Mesenchymal stem cell (in vitro differentiated cells and primary cell): ENCODE measurements at regions not wholly inside any gene's neighbourhood (a gene's known extent, or its start where the extent isn't known, plus 50 kb on each side); places are given as distances from the start of the nearest gene placed in this dataset.

Experiments
- DNase-seq: peaks from one replicate; pipeline ENCODE4 v3.0.0-alpha.2; 2013
- H2AFZ ChIP-seq: one replicate; pipeline ENCODE4 v1.6.1; 2013; ENCODE audit warnings: low read depth, mild to moderate bottlenecking, control low read depth, inconsistent platforms, low read length, moderate library complexity
- H2AK5ac ChIP-seq: 2 replicates; pipeline ENCODE4 v1.6.1; 2013; ENCODE audit warnings: low read length, moderate library complexity, mild to moderate bottlenecking, inconsistent platforms; ENCODE audit not compliant: severe bottlenecking
- H2BK120ac ChIP-seq: one replicate; pipeline ENCODE4 v1.6.1; 2013; ENCODE audit warnings: low read depth, mild to moderate bottlenecking, inconsistent platforms, low read length, moderate library complexity
- H2BK12ac ChIP-seq, 2 experiments: one replicate each; pipeline ENCODE4 v1.6.1; 2013; ENCODE audit warnings: inconsistent platforms in 2 of 2, low read length in 2 of 2, mild to moderate bottlenecking in 2 of 2, moderate library complexity in 2 of 2, control low read depth in 1 of 2
- H2BK15ac ChIP-seq: one replicate; pipeline ENCODE4 v1.6.1; 2013; ENCODE audit warnings: mild to moderate bottlenecking, low read depth, inconsistent platforms; ENCODE audit not compliant: poor library complexity, severe bottlenecking
- H2BK5ac ChIP-seq: 2 replicates; pipeline ENCODE4 v1.6.1; 2013; ENCODE audit warnings: low read depth, mild to moderate bottlenecking, low read length, control low read depth, inconsistent platforms; ENCODE audit not compliant: poor library complexity, severe bottlenecking
- H3K14ac ChIP-seq, 2 experiments: one replicate each; pipeline ENCODE4 v1.6.1; 2013; ENCODE audit warnings: inconsistent platforms in 2 of 2, low read length in 2 of 2, control low read depth in 1 of 2, mild to moderate bottlenecking in 1 of 2, moderate library complexity in 1 of 2
- H3K18ac ChIP-seq, 2 experiments: one replicate each; pipeline ENCODE4 v1.6.1; 2013; ENCODE audit warnings: inconsistent platforms in 2 of 2, low read length in 2 of 2, control low read depth in 1 of 2, low read depth in 1 of 2, mild to moderate bottlenecking in 1 of 2
- H3K23ac ChIP-seq, 2 experiments: one replicate each; pipeline ENCODE4 v1.6.1; 2013; ENCODE audit warnings: inconsistent platforms in 2 of 2, low read length in 2 of 2, mild to moderate bottlenecking in 2 of 2, moderate library complexity in 2 of 2, control low read depth in 1 of 2
- H3K27ac ChIP-seq: 2 replicates; pipeline ENCODE4 v1.5.1; 2013; ENCODE audit warnings: mild to moderate bottlenecking, moderate library complexity, low read length, control low read depth, inconsistent platforms; ENCODE audit not compliant: poor library complexity, severe bottlenecking
- H3K27me3 ChIP-seq, 2 experiments: 2 replicates each; pipeline versions ENCODE4 v1.6.1 to v1.7.0; 2013; ENCODE audit warnings: low read length in 2 of 2, mild to moderate bottlenecking in 2 of 2, moderate library complexity in 2 of 2, control low read depth in 1 of 2, inconsistent platforms in 1 of 2; ENCODE audit not compliant: control insufficient read depth in 1 of 2, insufficient read depth in 1 of 2
- H3K36me3 ChIP-seq, 2 experiments: 2 replicates each; pipeline versions ENCODE4 v1.6.1 to v1.7.0; 2013; ENCODE audit warnings: low read length in 2 of 2, control low read depth in 1 of 2, inconsistent platforms in 1 of 2, low read depth in 1 of 2, mild to moderate bottlenecking in 1 of 2; ENCODE audit not compliant: insufficient read depth in 2 of 2, control insufficient read depth in 1 of 2
- H3K4ac ChIP-seq, 2 experiments: one replicate each; pipeline ENCODE4 v1.6.1; 2013; ENCODE audit warnings: inconsistent platforms in 2 of 2, low read length in 2 of 2, mild to moderate bottlenecking in 2 of 2, moderate library complexity in 2 of 2, control low read depth in 1 of 2, low read depth in 1 of 2
- H3K4me1 ChIP-seq: 2 replicates; pipeline ENCODE4 v1.6.1; 2013; ENCODE audit warnings: low read depth, low read length, control low read depth; ENCODE audit not compliant: control insufficient read depth, insufficient read depth
- H3K4me2 ChIP-seq: 2 replicates; pipeline ENCODE4 v1.6.1; 2013; ENCODE audit warnings: low read length, mild to moderate bottlenecking, inconsistent platforms; ENCODE audit not compliant: poor library complexity, severe bottlenecking
- H3K4me3 ChIP-seq, 2 experiments: 2 replicates each; pipeline versions ENCODE4 v1.5.1 to v1.7.0; 2013; ENCODE audit warnings: low read length in 2 of 2, mild to moderate bottlenecking in 2 of 2, control low read depth in 1 of 2, low read depth in 1 of 2; ENCODE audit not compliant: insufficient read depth in 1 of 2
- H3K79me1 ChIP-seq: replicated peaks from 2 replicates; pipeline ENCODE4 v1.6.1; 2013; ENCODE audit warnings: mild to moderate bottlenecking, control low read depth, low read length, inconsistent platforms; ENCODE audit not compliant: poor library complexity, severe bottlenecking
- H3K9ac ChIP-seq: 2 replicates; pipeline ENCODE4 v1.7.0; 2013; ENCODE audit warnings: mild to moderate bottlenecking, low read length, moderate library complexity
- H3K9me3 ChIP-seq: 2 replicates; pipeline ENCODE4 v1.7.0; 2013; ENCODE audit warnings: mild to moderate bottlenecking, low read length; ENCODE audit not compliant: control insufficient read depth
- H4K8ac ChIP-seq: one replicate; pipeline ENCODE4 v1.6.1; 2013; ENCODE audit warnings: inconsistent platforms, mild to moderate bottlenecking, low read length, moderate library complexity
- H4K91ac ChIP-seq: one replicate; pipeline ENCODE4 v1.6.1; 2013; ENCODE audit warnings: mild to moderate bottlenecking, low read length, inconsistent platforms
- WGBS: methylation state at CpG from one replicate; pipeline ENCODE4 v1.1.7; 2013; ENCODE audit warnings: mixed read lengths; 5-methylcytosine and 5-hydroxymethylcytosine counted together

- no peak overlapping the region for H3K18ac ChIP-seq
- no peak overlapping the region for H3K4me2 ChIP-seq
- H3K27me3 ChIP-seq = no peaks in the 10 kb centered on the region
- H2AFZ ChIP-seq = no peak overlapping the region
- no peak overlapping the region for H4K8ac ChIP-seq
- no peak overlapping the region for H3K23ac ChIP-seq
- H2BK15ac ChIP-seq = no peak overlapping the region
- H4K91ac ChIP-seq = no peak overlapping the region
- no peak overlapping the region for H3K27ac ChIP-seq
- H3K14ac ChIP-seq = no peak overlapping the region
- WGBS = 65% methylated on average over 2 of the region's 2 CpGs
- H2AK5ac ChIP-seq = no peak overlapping the region
- H2BK5ac ChIP-seq = no peak overlapping the region
- DNase-seq = no peak
- no peak overlapping the region for H2BK120ac ChIP-seq
- no peaks in the 10 kb centered on the region for H3K36me3 ChIP-seq
- H3K9me3 ChIP-seq = no peaks in the 10 kb centered on the region
- H3K4me1 ChIP-seq = no peaks in the 10 kb centered on the region
- no peak overlapping the region for H2BK12ac ChIP-seq
- H3K4ac ChIP-seq = no peak overlapping the region
- H3K4me3 ChIP-seq = no peak overlapping the region
- H3K9ac ChIP-seq = no peak overlapping the region
- H3K79me1 ChIP-seq = no peaks in the 10 kb centered on the region
Measured at GRCh38 chr3:189398656-189399055, 226.9 kb downstream of the TPRG1 start.

GRCh38 chr3:189401196-189401595 lies 229.4 kb downstream of the TPRG1 start:
- Histone ChIP-seq H2AK5ac (no peak overlapping the region), H3K18ac (no peak overlapping the region), H3K23ac (no peak overlapping the region), H3K4me1 (no peaks in the 10 kb centered on the region), H3K9me3 (no peaks in the 10 kb centered on the region), H3K36me3 (no peaks in the 10 kb centered on the region), H3K27me3 (no peaks in the 10 kb centered on the region), H3K4ac (no peak overlapping the region), H3K9ac (no peak overlapping the region), H3K4me2 (no peak overlapping the region), H2BK12ac (no peak overlapping the region), H4K91ac (no peak overlapping the region), H2BK5ac (no peak overlapping the region), H3K4me3 (no peak overlapping the region), H2BK15ac (no peak overlapping the region), H3K27ac (no peak overlapping the region), H3K79me1 (no peaks in the 10 kb centered on the region), H2BK120ac (no peak overlapping the region), H2AFZ (no peak overlapping the region), H4K8ac (no peak overlapping the region), H3K14ac (no peak overlapping the region)
- no CpG with 5 or more reads among the region's 2 CpGs for WGBS
- no peak for DNase-seq

GRCh38 chr3:189403194-189403593 lies 228.0 kb upstream of the TP63 start:
- no peak overlapping the region for H3K14ac ChIP-seq
- H3K27ac ChIP-seq = no peak overlapping the region
- H4K91ac ChIP-seq = no peak overlapping the region
- no peak overlapping the region for H3K4ac ChIP-seq
- no peak for DNase-seq
- no peak overlapping the region for H3K4me2 ChIP-seq
- no peak overlapping the region for H3K23ac ChIP-seq
- WGBS = 93% methylated on average over 2 of the region's 5 CpGs
- no peak overlapping the region for H2BK120ac ChIP-seq
- H3K27me3 ChIP-seq = no peaks in the 10 kb centered on the region
- H3K18ac ChIP-seq = no peak overlapping the region
- H2AFZ ChIP-seq = no peak overlapping the region
- no peak overlapping the region for H3K4me3 ChIP-seq
- no peak overlapping the region for H2BK12ac ChIP-seq
- no peak overlapping the region for H3K9ac ChIP-seq
- H2BK15ac ChIP-seq = no peak overlapping the region
- H3K4me1 ChIP-seq = no peaks in the 10 kb centered on the region
- no peaks in the 10 kb centered on the region for H3K36me3 ChIP-seq
- H3K9me3 ChIP-seq = no peaks in the 10 kb centered on the region
- H3K79me1 ChIP-seq = no peaks in the 10 kb centered on the region
- H2BK5ac ChIP-seq = no peak overlapping the region
- H4K8ac ChIP-seq = no peak overlapping the region
- H2AK5ac ChIP-seq = no peak overlapping the region

- H2BK120ac ChIP-seq = no peak overlapping the region
- H4K8ac ChIP-seq = no peak overlapping the region
- H3K27ac ChIP-seq = no peak overlapping the region
- no peak overlapping the region for H2BK15ac ChIP-seq
- no peak overlapping the region for H3K23ac ChIP-seq
- no peak for DNase-seq
- no peaks in the 10 kb centered on the region for H3K36me3 ChIP-seq
- no peak overlapping the region for H2AK5ac ChIP-seq
- no peaks in the 10 kb centered on the region for H3K27me3 ChIP-seq
- no peak overlapping the region for H2BK5ac ChIP-seq
- H4K91ac ChIP-seq = no peak overlapping the region
- H3K4me2 ChIP-seq = no peak overlapping the region
- no peaks in the 10 kb centered on the region for H3K79me1 ChIP-seq
- no peaks in the 10 kb centered on the region for H3K4me1 ChIP-seq
- no peak overlapping the region for H3K4me3 ChIP-seq
- no peak overlapping the region for H2AFZ ChIP-seq
- H3K14ac ChIP-seq = no peak overlapping the region
- H3K9ac ChIP-seq = no peak overlapping the region
- H3K18ac ChIP-seq = no peak overlapping the region
- no peak overlapping the region for H3K4ac ChIP-seq
- no peak overlapping the region for H2BK12ac ChIP-seq
- no peaks in the 10 kb centered on the region for H3K9me3 ChIP-seq
Measured at GRCh38 chr3:189404024-189404423, 227.2 kb upstream of the TP63 start.
